Uterus (tissue), 3 donors: ENCODE measurements at regions not wholly inside any gene's neighbourhood (a gene's known extent, or its start where the extent isn't known, plus 50 kb on each side); places are given as distances from the start of the nearest gene placed in this dataset.

Experiments
- DNase-seq, 2 donors: peaks; one replicate each; pipeline ENCODE4 v3.0.0-alpha.2; 2019 to 2020
- H3K27ac ChIP-seq, 2 donors: fragments of 200-600 bp; sonication (generic); 1 replicate in 1 of 2; 2 replicates in 1 of 2; pipeline ENCODE4 v1.5.1; 2016 to 2018
- H3K27me3 ChIP-seq, 2 donors: fragments of 200-600 bp; sonication (generic); one replicate each; pipeline ENCODE4 v1.5.1; 2018 to 2019; ENCODE audit warnings: control low read depth in 1 of 2
- H3K36me3 ChIP-seq, 2 donors: fragments of 200-600 bp; sonication (generic); one replicate each; pipeline ENCODE4 v1.5.1; 2019; ENCODE audit warnings: control low read depth in 1 of 2
- H3K4me1 ChIP-seq, 2 donors: fragments of 200-600 bp; sonication (generic); one replicate each; pipeline ENCODE4 v1.5.1; 2018 to 2019; ENCODE audit warnings: control low read depth in 1 of 2
- H3K4me3 ChIP-seq, 2 donors: fragments of 200-600 bp; sonication (generic); 1 replicate in 1 of 2; 2 replicates in 1 of 2; pipeline ENCODE4 v1.5.1; 2018 to 2019; ENCODE audit warnings: mild to moderate bottlenecking in 1 of 2
- H3K9me3 ChIP-seq, 2 donors: fragments of 200-600 bp; sonication (generic); one replicate each; pipeline ENCODE4 v1.5.1; 2019; ENCODE audit warnings: control low read depth in 1 of 2
- POLR2A ChIP-seq, 2 donors: fragments of 450-650 bp; IDR thresholded peaks; one replicate each; pipeline ENCODE4 v1.6.1; 2016; ENCODE audit warnings: antibody characterized with exemption in 2 of 2, mild to moderate bottlenecking in 1 of 2, moderate library complexity in 1 of 2
- intact Hi-C: fragments of 100-400 bp; cut with DNase I; formaldehyde crosslinking; loops from one replicate; pipeline ENCODE4 v1.15.1; 2023; ENCODE audit warnings: low total_unique reads
- TF ChIP-seq, protein P1 (sequence below), 4 experiments: fragments of 200-600 bp in 2 of 4; fragments of 450-650 bp in 2 of 4; sonication (generic) in 2 of 4; IDR thresholded peaks; one replicate each; pipeline ENCODE4 v1.5.1; 2016 to 2019; ENCODE audit warnings: antibody characterized with exemption in 4 of 4, mild to moderate bottlenecking in 2 of 4, moderate library complexity in 1 of 4
- donor health status: DM: yes; HTN: yes; CAD: no.

DNA sequence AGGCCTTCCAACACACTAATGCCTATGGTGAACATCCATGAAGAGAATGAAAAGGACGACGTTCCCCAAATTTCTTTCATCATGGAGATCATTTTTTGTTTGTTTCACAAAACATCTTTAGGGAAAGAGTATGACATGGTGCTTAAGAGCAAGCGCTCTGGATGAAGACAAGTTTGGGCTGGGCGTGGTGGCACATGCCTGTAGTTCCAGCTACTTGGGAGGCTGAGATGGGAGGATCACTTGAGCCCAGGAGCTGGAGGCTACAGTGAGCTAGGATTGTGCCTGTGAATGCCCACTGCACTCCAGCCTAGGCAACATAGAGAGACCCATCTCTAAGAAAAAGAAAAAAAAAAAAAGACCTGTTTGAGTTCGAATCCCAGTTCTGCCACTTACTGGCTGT is 253.1 kb downstream of the PTPRU start:
- DNase-seq = no peak
- TF ChIP-seq, protein P1, sequence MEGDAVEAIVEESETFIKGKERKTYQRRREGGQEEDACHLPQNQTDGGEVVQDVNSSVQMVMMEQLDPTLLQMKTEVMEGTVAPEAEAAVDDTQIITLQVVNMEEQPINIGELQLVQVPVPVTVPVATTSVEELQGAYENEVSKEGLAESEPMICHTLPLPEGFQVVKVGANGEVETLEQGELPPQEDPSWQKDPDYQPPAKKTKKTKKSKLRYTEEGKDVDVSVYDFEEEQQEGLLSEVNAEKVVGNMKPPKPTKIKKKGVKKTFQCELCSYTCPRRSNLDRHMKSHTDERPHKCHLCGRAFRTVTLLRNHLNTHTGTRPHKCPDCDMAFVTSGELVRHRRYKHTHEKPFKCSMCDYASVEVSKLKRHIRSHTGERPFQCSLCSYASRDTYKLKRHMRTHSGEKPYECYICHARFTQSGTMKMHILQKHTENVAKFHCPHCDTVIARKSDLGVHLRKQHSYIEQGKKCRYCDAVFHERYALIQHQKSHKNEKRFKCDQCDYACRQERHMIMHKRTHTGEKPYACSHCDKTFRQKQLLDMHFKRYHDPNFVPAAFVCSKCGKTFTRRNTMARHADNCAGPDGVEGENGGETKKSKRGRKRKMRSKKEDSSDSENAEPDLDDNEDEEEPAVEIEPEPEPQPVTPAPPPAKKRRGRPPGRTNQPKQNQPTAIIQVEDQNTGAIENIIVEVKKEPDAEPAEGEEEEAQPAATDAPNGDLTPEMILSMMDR (IDR thresholded peaks at IDR 0.05) = no peak
- TF ChIP-seq POLR2A (IDR thresholded peaks at IDR 0.05) = no peak
- Histone ChIP-seq H3K9me3 (no peaks in the 10 kb centered on the region), H3K27me3 (no peaks in the 10 kb centered on the region), H3K36me3 (no peaks in the 10 kb centered on the region), H3K4me1 (no peaks in the 10 kb centered on the region), H3K27ac (no peak overlapping the region), H3K4me3 (no peak overlapping the region)
- intact Hi-C loops = no loop called here

DNA sequence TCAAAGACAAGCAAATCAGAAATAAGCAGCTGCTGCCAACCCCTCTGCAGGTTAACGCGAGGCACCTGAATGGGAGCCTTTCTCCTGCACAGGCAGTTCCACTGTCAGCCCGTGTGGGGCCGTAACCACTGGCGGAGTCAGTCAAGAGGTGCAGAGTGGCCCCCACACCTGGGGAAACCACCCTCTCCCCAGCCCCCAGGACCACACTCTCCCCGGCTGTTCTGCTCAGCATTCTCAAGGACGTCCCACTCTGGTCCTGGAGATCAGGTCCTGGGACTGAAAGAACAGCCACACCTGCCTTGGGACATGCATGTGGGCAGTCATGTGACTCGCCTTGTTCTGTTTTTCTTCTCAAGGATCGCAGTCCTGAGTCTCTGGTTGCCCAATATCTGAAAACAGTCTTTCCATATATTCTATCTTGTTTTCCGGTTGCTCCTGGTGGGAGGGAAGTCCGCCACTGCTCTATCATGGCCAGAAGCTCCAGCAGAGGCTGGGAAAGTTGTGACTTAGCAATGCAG is 252.5 kb downstream of the PTPRU start:
- intact Hi-C loops = no loop called here
- DNase-seq = no peak
- no peaks in the 10 kb centered on the region for H3K9me3 ChIP-seq
- TF ChIP-seq, protein P1 (IDR thresholded peaks at IDR 0.05) = no peak
- no peak for TF ChIP-seq POLR2A (IDR thresholded peaks at IDR 0.05)
- no peak overlapping the region for H3K27ac ChIP-seq
- no peaks in the 10 kb centered on the region for H3K36me3 ChIP-seq
- no peaks in the 10 kb centered on the region for H3K27me3 ChIP-seq
- no peak overlapping the region for H3K4me3 ChIP-seq
- no peaks in the 10 kb centered on the region for H3K4me1 ChIP-seq

DNA sequence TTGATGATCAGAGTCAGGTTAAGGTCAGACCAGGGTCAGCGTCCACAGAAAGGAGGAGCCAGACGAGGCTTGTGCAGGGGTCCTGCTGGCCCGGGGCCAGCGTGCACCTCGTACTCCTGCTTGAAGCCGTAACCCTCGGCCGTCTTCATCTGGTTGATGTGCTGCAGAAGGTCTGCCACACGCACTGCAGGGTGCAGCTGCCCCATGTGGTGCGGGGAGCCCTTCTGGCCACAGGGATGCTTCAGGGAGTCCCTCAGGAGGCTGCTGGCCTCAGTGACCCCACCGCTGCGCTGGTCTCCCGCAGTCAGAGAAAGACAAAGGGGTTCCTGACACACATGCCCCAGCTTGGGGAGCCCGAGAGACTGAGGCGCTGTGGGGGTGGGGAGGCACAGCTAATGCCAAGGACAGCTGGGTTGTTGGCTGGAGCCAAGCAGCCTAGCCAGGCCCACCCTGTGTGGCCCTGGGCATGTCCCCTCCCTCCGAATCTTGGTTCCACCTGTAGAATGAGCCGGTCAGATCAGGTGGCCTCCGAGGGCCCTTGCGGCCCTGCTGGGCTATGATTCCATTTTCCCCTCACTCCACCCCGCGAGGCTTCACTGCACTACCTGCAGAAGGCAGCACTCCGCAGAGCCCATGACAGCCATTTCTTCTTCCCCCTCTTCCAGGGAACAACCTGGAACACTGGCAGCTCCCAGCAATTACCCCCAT is 251.9 kb downstream of the PTPRU start:
- H3K27ac ChIP-seq = no peak overlapping the region
- intact Hi-C loops = no loop called here
- no peaks in the 10 kb centered on the region for H3K9me3 ChIP-seq
- DNase-seq = no peak
- no peak overlapping the region for H3K4me3 ChIP-seq
- no peaks in the 10 kb centered on the region for H3K4me1 ChIP-seq
- H3K36me3 ChIP-seq = no peaks in the 10 kb centered on the region
- no peaks in the 10 kb centered on the region for H3K27me3 ChIP-seq
- TF ChIP-seq, protein P1 (IDR thresholded peaks at IDR 0.05) = no peak
- no peak for TF ChIP-seq POLR2A (IDR thresholded peaks at IDR 0.05)

DNA sequence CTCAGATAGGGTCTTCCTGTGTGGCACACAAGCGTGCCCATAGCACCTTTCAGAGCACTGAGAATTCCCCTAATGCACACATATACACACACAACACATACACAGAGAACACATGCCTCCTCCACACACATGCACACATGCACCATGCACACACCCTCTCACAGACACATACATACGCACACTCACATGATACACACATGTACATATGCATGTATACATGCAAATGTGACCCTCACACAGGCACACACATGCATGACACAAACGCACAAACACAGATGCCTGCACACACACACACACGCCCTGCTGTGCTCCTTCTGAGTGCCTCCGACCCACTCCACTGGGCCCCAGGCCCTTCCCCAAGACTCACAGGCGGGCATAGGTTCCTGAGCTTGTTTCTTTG is 251.0 kb downstream of the PTPRU start:
- intact Hi-C loops = no loop called here
- no peaks in the 10 kb centered on the region for H3K4me1 ChIP-seq
- no peak overlapping the region for H3K27ac ChIP-seq
- H3K9me3 ChIP-seq = no peaks in the 10 kb centered on the region
- no peak overlapping the region for H3K4me3 ChIP-seq
- DNase-seq = no peak
- no peak for TF ChIP-seq POLR2A (IDR thresholded peaks at IDR 0.05)
- TF ChIP-seq, protein P1 (IDR thresholded peaks at IDR 0.05) = no peak
- no peaks in the 10 kb centered on the region for H3K36me3 ChIP-seq
- no peaks in the 10 kb centered on the region for H3K27me3 ChIP-seq

DNA sequence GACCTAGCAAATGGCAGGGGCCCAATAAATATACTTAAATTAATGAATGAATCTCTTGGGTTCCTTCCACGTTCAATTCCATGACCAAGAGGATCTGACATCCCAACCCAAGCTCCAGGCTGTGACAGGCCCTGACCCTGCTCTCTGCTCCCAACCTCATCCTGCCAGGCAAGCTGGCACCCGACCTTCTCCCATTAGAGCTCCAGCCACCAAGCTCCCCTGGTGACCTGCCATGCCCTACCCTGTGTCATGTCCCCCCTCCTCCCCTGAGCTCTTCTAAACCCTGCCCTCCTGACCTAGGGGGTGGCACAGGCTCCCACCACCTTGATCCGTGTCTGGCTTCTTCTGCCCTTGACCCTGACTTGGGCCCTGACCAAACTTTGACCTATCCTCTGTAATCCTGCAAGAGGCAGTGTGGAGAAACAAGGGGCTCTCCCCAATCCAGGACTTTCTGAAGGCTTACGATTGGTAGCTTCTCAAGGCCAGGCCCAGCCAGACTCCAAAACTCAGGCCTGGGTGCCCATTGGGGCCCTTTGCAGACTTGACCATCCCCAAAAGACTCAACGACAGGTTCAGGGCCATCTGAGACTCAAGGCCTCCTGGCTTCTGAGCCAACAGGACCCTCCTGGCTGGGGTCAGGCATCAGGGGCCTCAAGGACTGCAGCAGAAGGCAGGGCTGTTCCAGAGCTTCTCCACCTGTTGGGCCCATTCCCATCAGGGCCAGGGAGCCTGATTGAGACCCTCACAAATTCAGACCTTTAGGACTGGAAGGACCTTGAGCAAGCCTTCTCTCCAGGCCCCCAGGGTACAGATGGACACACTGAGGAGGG is 249.0 kb downstream of the PTPRU start:
- Histone ChIP-seq H3K27me3 (no peaks in the 10 kb centered on the region), H3K27ac (no peak overlapping the region), H3K4me1 (no peaks in the 10 kb centered on the region), H3K9me3 (no peaks in the 10 kb centered on the region), H3K4me3 (no peak overlapping the region), H3K36me3 (no peaks in the 10 kb centered on the region)
- TF ChIP-seq, protein P1 (IDR thresholded peaks at IDR 0.05) = no peak
- no peak for TF ChIP-seq POLR2A (IDR thresholded peaks at IDR 0.05)
- intact Hi-C loops = no loop called here
- DNase-seq = no peak
